HCT116 (cell line): ENCODE measurements at regions not wholly inside any gene's neighbourhood (a gene's known extent, or its start where the extent isn't known, plus 50 kb on each side); places are given as distances from the start of the nearest gene placed in this dataset.

Experiments used
- EGR1 ChIP-seq: IDR thresholded peaks from 2 replicates; pipeline ENCODE4 v1.6.1; 2012; ENCODE audit warnings: low read depth
- POLR2A ChIP-seq: IDR thresholded peaks from 2 replicates; pipeline ENCODE4 v1.7.0; 2011; ENCODE audit warnings: borderline replicate concordance; ENCODE audit not compliant: insufficient read depth, insufficient read length; ENCODE audit errors: extremely low read depth
- YY1 ChIP-seq: IDR thresholded peaks from 2 replicates; pipeline ENCODE4 v1.6.1; 2011; ENCODE audit warnings: low read length, low read depth, moderate library complexity, mild to moderate bottlenecking; ENCODE audit not compliant: insufficient replicate concordance; ENCODE audit errors: extremely low read depth
- TF ChIP-seq, protein P1 (sequence below), 3 experiments: fragments of 200-600 bp in 1 of 3; sonication (generic) in 1 of 3; IDR thresholded peaks in 2 of 3; conservative IDR thresholded peaks in 1 of 3; 2 replicates each; pipeline ENCODE4 v1.5.1; 2012 to 2017; ENCODE audit warnings: low read depth in 2 of 3, low read length in 2 of 3, antibody characterized with exemption in 1 of 3, borderline replicate concordance in 1 of 3, control low read depth in 1 of 3, mild to moderate bottlenecking in 1 of 3, mixed read lengths in 1 of 3, mixed run types in 1 of 3, moderate library complexity in 1 of 3; ENCODE audit not compliant: insufficient read depth in 1 of 3
- TF ChIP-seq, protein P2 (sequence below): IDR thresholded peaks from 2 replicates; pipeline ENCODE4 v1.6.1; 2012; ENCODE audit warnings: low read depth

DNA sequence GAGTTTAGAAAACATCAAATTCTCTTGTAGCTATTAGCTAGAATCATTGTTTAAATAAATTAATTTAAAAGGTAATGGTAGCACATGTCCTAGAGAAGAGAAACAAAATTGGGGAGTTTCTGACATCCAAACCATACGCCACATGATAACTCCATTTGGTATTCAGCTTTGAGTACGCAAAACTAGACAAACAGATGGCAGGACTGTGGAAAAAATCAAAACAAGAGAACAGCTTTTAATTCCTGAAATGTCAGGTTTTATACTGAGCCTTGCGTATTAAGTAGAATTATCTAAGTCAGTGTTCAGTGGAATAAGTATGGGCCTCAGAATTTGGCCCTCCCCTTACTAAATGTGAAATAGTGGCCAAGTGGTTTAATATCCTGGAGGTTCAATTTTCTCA lies 82.4 kb upstream of the PDE1A start:
- TF ChIP-seq YY1 (no peak), POLR2A (no peak), EGR1 (no peak)
- TF ChIP-seq, protein P1, sequence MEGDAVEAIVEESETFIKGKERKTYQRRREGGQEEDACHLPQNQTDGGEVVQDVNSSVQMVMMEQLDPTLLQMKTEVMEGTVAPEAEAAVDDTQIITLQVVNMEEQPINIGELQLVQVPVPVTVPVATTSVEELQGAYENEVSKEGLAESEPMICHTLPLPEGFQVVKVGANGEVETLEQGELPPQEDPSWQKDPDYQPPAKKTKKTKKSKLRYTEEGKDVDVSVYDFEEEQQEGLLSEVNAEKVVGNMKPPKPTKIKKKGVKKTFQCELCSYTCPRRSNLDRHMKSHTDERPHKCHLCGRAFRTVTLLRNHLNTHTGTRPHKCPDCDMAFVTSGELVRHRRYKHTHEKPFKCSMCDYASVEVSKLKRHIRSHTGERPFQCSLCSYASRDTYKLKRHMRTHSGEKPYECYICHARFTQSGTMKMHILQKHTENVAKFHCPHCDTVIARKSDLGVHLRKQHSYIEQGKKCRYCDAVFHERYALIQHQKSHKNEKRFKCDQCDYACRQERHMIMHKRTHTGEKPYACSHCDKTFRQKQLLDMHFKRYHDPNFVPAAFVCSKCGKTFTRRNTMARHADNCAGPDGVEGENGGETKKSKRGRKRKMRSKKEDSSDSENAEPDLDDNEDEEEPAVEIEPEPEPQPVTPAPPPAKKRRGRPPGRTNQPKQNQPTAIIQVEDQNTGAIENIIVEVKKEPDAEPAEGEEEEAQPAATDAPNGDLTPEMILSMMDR (IDR thresholded peaks at IDR 0.05 in 2 of 3, conservative IDR thresholded peaks at IDR 0.05 in 1 of 3; ENCODE audit: borderline replicate concordance in 1 of 3, insufficient read depth in 1 of 3, low read depth in 2 of 3, low read length in 2 of 3): no peak
- TF ChIP-seq, protein P2, sequence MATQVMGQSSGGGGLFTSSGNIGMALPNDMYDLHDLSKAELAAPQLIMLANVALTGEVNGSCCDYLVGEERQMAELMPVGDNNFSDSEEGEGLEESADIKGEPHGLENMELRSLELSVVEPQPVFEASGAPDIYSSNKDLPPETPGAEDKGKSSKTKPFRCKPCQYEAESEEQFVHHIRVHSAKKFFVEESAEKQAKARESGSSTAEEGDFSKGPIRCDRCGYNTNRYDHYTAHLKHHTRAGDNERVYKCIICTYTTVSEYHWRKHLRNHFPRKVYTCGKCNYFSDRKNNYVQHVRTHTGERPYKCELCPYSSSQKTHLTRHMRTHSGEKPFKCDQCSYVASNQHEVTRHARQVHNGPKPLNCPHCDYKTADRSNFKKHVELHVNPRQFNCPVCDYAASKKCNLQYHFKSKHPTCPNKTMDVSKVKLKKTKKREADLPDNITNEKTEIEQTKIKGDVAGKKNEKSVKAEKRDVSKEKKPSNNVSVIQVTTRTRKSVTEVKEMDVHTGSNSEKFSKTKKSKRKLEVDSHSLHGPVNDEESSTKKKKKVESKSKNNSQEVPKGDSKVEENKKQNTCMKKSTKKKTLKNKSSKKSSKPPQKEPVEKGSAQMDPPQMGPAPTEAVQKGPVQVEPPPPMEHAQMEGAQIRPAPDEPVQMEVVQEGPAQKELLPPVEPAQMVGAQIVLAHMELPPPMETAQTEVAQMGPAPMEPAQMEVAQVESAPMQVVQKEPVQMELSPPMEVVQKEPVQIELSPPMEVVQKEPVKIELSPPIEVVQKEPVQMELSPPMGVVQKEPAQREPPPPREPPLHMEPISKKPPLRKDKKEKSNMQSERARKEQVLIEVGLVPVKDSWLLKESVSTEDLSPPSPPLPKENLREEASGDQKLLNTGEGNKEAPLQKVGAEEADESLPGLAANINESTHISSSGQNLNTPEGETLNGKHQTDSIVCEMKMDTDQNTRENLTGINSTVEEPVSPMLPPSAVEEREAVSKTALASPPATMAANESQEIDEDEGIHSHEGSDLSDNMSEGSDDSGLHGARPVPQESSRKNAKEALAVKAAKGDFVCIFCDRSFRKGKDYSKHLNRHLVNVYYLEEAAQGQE: no peak
